ENCODE measurements at regions not wholly inside any gene's neighbourhood (a gene's known extent, or its start where the extent isn't known, plus 50 kb on each side); places are given as distances from the start of the nearest gene placed in this dataset.
"Not testable (repeated sequence)": the region's sequence is repeated elsewhere in the genome, so short reads cannot be mapped to it uniquely, and the experiment has no call there.

DNA sequence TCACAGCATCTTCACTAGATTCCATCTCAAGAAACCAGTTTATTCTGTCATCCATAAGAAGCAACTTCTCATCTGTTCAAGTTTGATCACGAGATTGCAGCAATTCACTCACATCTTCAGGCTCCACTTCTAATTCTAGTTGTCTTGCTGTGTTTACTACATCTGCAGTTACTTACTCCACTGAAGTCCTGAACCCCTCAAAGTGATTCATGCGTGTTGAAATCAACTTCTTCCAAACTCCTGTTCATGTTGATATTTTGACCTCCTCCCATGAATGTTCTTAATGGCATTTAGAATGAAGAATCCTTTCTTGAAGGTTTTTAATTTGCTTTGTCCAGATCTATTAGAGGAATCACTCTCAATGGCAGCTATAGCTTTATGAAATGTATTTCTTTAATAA lies 287.6 kb upstream of the TBL1XR1 start:
- ATAC-seq (ENCODE audit: low read depth in 2 of 2) = no peak
- Mint-ChIP-seq H3K4me1 (peaks cover 5 to 9% (median 5%) of the 10 kb centered on the region in 3 donors), H3K27ac (no peak overlapping the region), H3K4me3 (no peak overlapping the region), H3K36me3 (peaks cover 7 to 9% of the 10 kb centered on the region in 2 donors), H3K9me3 (peaks cover 0 to 6% (median 0%) of the 10 kb centered on the region in 7 donors), H3K27me3 (no peaks in the 10 kb centered on the region)
- DNase-seq = no peak

DNA sequence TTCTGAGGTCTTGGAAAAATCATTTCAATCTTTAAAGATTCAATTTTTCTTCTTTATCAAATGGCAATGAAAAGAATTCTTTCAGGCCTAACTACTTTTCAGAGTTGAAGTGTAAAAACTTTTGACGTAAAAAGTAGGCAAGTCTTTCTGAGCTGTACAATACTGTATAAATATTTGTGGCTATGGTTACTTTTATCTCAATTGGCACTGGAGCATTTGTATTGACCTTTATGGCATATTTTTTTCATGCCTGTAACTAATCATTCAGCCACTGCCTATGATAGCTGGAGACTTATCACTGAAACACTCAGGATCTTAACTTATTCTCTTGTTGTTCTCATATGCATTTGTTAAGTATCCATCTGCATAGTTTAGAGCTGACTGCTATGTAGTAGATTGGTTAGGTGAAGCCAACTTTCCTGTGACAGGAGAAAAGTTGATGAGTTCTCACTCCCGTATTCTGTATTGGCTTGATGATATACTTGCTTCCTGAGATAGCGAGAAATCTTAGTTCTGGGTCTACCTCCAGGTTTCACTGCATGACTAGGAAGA lies 290.4 kb upstream of the TBL1XR1 start:
- Mint-ChIP-seq H3K27ac (no peak overlapping the region), H3K27me3 (no peaks in the 10 kb centered on the region), H3K9me3 (peaks cover 0 to 6% (median under 1%) of the 10 kb centered on the region in 7 donors), H3K36me3 (peaks cover 7 to 9% of the 10 kb centered on the region in 2 donors), H3K4me1 (peaks cover 0 to 4% (median 3%) of the 10 kb centered on the region in 3 donors), H3K4me3 (no peak overlapping the region)
- DNase-seq (no peak), ATAC-seq (ENCODE audit: low read depth in 2 of 2) (no peak)

DNA sequence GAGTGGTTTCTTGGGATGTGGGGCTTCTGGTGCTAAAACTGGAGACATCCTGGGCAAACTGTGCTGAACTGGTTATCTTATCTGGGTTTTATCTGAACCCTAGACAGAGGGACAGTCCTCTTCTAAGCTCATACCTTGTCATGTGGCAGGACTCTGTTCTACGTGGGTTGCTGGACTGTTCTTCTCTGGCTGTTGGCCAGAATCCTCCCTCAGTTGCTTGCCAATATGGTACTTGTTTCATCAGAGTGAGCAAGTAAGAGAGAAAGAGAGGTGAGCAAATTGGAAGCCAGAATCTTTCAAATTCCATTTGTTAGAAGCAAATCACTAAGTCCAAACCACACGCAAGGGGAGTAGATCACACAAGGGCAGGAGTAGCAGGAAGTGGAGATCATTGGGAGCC lies 291.5 kb upstream of the TBL1XR1 start:
- H3K27me3 Mint-ChIP-seq = no peaks in the 10 kb centered on the region
- H3K27ac Mint-ChIP-seq = no peak overlapping the region
- no peak for DNase-seq
- H3K9me3 Mint-ChIP-seq = peaks cover 0 to 6% (median 1%) of the 10 kb centered on the region in 7 donors
- H3K4me1 Mint-ChIP-seq = peaks cover 0 to 5% (median 4%) of the 10 kb centered on the region in 3 donors
- H3K36me3 Mint-ChIP-seq = peaks cover 7 to 9% of the 10 kb centered on the region in 2 donors
- H3K4me3 Mint-ChIP-seq = no peak overlapping the region
- no peak for ATAC-seq (ENCODE audit: low read depth in 2 of 2)

DNA sequence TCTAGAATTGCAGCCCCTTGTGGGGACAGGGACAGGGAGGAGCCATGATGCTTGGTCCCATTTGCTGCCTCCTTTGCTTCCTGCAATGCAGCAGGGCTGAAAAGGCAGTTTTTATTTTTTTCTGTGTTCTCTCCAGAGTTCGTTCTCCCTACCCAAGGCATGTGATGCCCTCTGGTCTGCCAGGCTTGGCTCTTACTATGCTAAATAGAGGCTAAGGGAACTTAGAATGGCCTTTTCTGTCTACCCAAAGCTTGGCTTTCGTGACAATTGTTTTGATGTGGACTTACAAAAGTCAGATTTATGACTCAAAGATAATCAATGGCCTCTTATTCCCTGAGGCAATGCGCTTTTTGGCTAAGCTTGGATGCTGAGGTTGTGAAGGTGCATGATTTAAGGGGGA lies 293.3 kb upstream of the TBL1XR1 start:
- H3K4me3 Mint-ChIP-seq = no peak overlapping the region
- peaks cover 0 to 5% (median 4%) of the 10 kb centered on the region in 3 donors for H3K4me1 Mint-ChIP-seq
- peaks cover 3 to 7% of the 10 kb centered on the region in 2 donors for H3K36me3 Mint-ChIP-seq
- no peak for DNase-seq
- no peak overlapping the region for H3K27ac Mint-ChIP-seq
- H3K9me3 Mint-ChIP-seq = peaks cover 0 to 4% (median 1%) of the 10 kb centered on the region in 7 donors
- H3K27me3 Mint-ChIP-seq = no peaks in the 10 kb centered on the region
- no peak for ATAC-seq (ENCODE audit: low read depth in 2 of 2)

DNA sequence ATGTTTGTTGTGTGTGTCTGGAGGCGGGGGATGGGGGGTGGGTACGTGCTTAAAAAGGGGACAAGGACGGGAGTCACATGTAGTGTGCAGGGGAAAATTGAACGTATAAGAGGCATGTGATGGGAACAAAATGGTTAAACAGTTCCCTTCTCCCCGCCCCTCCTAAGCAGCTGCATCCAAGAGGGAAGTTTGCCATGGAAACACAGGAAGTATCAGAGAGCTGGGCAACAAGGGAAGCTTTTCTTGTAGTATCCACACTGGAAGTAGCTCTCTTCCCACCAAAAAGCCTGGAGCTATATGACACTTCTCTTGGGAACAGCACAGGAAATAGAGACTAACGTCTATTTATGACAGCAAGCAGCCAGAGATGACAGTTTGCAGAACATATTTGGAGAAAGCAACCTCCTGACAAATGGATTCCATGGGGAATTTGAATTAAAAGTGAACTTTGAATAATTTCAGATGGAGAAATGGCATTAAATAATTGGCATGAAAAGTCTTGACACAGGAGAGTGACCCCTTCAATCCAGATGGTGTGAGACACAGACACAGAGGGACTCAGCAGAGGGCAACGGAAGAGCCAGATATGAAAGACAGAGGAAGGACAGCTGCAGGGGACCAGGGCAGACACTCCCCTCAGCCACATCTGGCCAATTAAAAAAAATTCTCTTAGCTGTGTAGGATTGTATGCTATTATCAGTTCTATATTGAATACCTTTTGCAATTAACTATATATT lies 294.2 kb upstream of the TBL1XR1 start:
- Mint-ChIP-seq H3K9me3 (peaks cover 0 to 2% (median 0%) of the 10 kb centered on the region in 7 donors), H3K4me1 (peaks cover 0 to 8% (median 5%) of the 10 kb centered on the region in 3 donors), H3K27me3 (no peaks in the 10 kb centered on the region), H3K4me3 (no peak overlapping the region), H3K27ac (no peak overlapping the region), H3K36me3 (no peaks in the 10 kb centered on the region)
- ATAC-seq (ENCODE audit: low read depth in 2 of 2) = no peak
- DNase-seq = no peak

DNA sequence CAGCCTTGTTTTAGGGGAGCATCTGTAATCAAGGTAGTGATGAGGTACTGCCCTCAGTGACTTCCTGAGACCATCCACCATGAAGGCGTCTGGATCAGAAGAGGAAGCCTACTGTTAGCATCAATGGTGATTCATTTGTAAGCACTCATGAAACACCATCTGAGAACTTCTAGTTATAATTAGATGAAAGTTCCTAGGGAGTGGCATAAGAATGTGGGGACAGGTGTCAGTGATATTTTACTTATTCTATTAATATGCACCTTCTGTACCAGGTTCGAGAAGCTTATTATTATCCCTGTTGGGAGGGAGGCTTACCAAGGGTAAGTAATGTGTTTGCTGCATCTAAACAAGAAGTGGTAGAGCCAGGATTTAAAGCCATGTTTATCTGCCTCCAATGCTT lies 295.8 kb upstream of the TBL1XR1 start:
- H3K27me3 Mint-ChIP-seq = no peaks in the 10 kb centered on the region

DNA sequence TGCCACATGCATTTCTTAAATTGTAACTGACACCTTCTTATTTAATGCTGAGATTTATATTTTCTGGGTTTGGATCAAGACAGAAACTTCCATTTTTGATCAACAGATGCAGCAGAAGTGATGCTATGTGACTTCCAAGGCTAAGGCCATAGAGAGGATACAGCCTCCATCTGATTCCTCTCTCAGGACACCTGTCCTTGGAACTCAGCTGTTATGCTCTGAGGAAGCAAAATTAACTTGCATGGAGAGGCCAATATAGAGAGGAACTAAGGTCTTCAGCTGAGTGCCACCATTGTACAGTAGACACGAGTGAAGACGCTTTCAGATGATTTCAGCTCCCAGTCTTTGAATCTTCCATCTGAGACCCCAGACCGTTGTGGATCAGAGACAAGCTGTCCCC lies 296.9 kb upstream of the TBL1XR1 start:
- DNase-seq = no peak
- no peak for ATAC-seq (ENCODE audit: low read depth in 2 of 2)
- H3K36me3 Mint-ChIP-seq = no peaks in the 10 kb centered on the region
- H3K27me3 Mint-ChIP-seq = no peaks in the 10 kb centered on the region
- no peak overlapping the region for H3K4me3 Mint-ChIP-seq
- H3K9me3 Mint-ChIP-seq = peaks cover 0 to 2% (median 0%) of the 10 kb centered on the region in 7 donors
- no peak overlapping the region for H3K27ac Mint-ChIP-seq
- peaks cover 2 to 14% (median 13%) of the 10 kb centered on the region in 3 donors for H3K4me1 Mint-ChIP-seq

More for the DNA sequence above, 295.8 kb upstream of the TBL1XR1 start:
- H3K4me1 Mint-ChIP-seq = peaks cover 2 to 14% (median 13%) of the 10 kb centered on the region in 3 donors
- H3K9me3 Mint-ChIP-seq = peaks cover 0 to 2% (median 0%) of the 10 kb centered on the region in 7 donors
- no peaks in the 10 kb centered on the region for H3K36me3 Mint-ChIP-seq
- ATAC-seq (ENCODE audit: low read depth in 2 of 2) = no peak
- DNase-seq = no peak
- no peak overlapping the region for H3K27ac Mint-ChIP-seq
- no peak overlapping the region for H3K4me3 Mint-ChIP-seq

DNA sequence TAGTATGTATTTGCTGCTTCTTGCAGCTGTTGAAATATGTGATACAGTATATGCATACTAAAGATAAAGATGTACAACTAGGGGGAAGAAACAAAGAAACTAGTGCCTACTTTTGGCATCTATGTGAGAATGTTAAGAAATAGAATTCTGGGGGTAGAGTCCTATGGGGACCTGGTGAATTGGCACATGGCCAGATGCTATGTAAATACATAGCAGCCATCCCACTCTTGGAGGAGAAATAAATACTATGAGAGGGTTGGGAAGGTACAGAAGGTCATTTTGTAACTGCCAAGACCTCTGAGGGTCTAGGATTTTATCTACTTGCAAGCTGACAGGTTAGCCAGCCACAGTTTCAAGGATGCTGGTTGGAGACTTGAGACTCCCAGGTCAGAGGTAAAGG lies 298.3 kb upstream of the TBL1XR1 start:
- Mint-ChIP-seq H3K4me3 (no peak overlapping the region), H3K9me3 (peaks cover 0 to 3% (median 0%) of the 10 kb centered on the region in 7 donors), H3K27me3 (no peaks in the 10 kb centered on the region), H3K27ac (no peak overlapping the region), H3K36me3 (peaks cover 0 to 6% of the 10 kb centered on the region in 2 donors), H3K4me1 (peaks cover 2 to 14% (median 13%) of the 10 kb centered on the region in 3 donors)
- ATAC-seq (ENCODE audit: low read depth in 2 of 2) = no peak
- no peak for DNase-seq

DNA sequence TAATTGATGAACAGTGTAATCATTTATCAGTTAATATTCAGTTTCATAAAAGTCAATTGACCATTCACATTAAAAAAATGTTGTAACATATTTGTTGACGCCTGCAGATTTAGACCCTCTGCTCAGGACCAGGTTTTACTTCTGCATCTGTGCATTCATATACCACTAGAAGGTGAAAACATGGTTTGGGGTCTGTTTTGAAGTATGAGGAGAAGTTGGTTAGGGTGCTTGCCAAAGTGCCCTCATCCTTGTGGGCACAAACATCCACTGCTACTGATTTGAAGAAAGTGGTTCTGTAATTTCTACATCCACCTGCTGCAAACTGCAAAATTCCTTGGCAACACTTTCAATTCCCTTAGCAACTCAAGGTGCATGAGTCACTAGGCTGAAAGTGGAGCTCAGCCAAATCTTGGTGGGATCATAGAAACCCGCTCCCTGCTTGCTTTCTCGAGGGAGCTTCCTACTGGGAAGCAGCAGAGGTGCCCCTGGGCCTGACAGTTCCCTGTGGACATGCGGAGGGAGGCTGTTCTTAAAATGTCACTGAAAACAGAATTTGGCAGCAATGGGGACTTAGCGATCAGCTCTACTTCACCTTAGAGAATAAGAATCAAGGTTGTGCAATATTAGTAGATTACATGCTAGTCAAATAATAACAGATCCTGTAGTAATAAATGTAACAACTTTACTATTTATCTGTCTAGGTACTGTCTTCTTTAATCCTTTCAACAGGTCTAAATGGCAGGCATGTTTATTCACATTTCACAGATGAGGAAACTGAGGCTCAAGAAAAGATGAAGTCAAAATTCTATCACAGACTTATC lies 301.0 kb upstream of the TBL1XR1 start:
- DNase-seq (no peak), ATAC-seq (ENCODE audit: low read depth in 2 of 2) (no peak)
- H3K27me3 Mint-ChIP-seq = no peaks in the 10 kb centered on the region
- peaks cover 0 to 6% of the 10 kb centered on the region in 2 donors for H3K36me3 Mint-ChIP-seq
- H3K4me1 Mint-ChIP-seq = peaks cover 2 to 9% (median 8%) of the 10 kb centered on the region in 3 donors
- H3K27ac Mint-ChIP-seq = no peak overlapping the region
- H3K4me3 Mint-ChIP-seq = no peak overlapping the region
- peaks cover 0 to 3% (median 0%) of the 10 kb centered on the region in 7 donors for H3K9me3 Mint-ChIP-seq

DNA sequence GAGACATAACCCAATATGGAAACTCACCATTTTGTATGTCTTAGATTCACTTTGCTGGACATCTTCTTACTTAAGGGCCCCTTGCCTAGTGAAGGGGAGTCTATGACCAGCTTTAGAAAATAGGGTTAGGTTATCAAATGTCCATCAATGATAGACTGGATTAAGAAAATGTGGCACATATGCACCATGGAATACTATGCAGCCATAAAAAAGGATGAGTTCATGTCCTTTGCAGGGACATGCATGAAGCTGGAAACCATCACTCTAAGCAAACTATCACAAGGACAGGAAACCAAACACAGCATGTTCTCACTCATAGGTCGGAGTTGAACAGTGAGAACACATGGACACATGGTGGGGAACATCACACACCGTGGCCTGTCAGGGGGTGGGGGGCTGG lies 301.8 kb upstream of the TBL1XR1 start:
- H3K27ac Mint-ChIP-seq; DNase-seq; H3K4me1 Mint-ChIP-seq; H3K9me3 Mint-ChIP-seq; ATAC-seq (ENCODE audit: low read depth in 2 of 2); H3K36me3 Mint-ChIP-seq; H3K27me3 Mint-ChIP-seq; H3K4me3 Mint-ChIP-seq: not testable (repeated sequence)

DNA sequence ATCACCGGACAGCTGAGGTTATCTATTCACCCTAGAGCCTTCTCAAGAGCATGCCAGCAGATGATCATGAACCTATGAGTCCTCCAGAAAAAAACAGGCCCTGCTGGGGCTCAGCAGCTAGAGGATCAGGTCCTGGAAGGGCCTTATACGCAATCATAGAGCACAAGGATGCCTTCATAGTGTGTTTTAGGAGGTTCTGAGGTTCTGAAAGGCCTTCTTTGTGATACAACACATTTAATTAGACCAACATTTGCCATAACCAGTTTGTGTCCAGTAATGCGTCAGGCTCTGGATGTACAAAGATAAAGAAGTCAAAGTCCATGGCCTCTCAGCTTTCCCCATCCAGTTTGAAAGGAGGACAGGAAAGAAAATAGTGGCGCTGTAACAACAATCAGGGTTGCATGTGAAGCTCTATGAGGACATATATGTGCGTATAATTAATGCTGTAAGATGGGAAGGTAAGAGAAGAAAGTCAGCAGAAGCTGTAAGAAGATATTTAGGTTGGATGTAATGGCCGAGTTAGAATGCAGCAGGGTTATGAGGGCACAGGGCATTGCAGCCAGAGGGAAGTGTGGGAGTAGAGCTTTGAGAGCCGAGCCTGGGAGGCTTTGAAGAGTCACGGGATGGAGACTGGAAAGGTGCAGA lies 302.6 kb upstream of the TBL1XR1 start:
- no peak for DNase-seq
- peaks cover 0 to 6% of the 10 kb centered on the region in 2 donors for H3K36me3 Mint-ChIP-seq
- no peak overlapping the region for H3K27ac Mint-ChIP-seq
- H3K4me3 Mint-ChIP-seq = no peak overlapping the region
- no peak for ATAC-seq (ENCODE audit: low read depth in 2 of 2)
- H3K9me3 Mint-ChIP-seq = peaks cover 0 to 3% (median 0%) of the 10 kb centered on the region in 7 donors
- no peaks in the 10 kb centered on the region for H3K27me3 Mint-ChIP-seq
- H3K4me1 Mint-ChIP-seq = peaks cover 2 to 9% (median 8%) of the 10 kb centered on the region in 3 donors

DNA sequence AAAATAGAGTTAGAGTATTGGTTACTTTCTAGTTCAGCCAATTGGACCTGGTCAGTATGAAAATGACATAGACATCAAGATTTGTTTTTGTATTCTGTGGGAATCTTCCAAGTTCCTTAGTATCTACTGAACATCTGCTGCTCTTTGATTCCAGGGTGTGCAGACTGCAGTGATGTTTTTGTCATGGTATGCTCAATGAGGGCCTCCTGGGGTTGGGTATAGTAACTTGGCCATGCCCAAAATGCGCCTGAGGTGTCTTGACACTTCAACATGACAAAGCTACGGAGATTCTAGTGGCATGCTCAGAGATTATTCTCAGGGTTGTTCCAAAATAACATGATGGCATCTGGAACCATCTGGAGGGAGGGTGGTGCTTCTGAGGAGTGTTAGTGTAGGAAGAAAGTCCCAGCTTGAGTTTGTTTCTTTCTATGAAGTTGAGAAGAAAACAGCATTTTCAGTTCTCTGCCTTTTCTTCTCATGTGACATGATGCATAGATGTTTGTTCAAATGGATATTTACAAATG lies 313.5 kb upstream of the TBL1XR1 start:
- Mint-ChIP-seq H3K27me3 (no peaks in the 10 kb centered on the region), H3K27ac (no peak overlapping the region), H3K4me3 (no peak overlapping the region), H3K4me1 (no peaks in the 10 kb centered on the region), H3K9me3 (peaks cover 0 to 5% (median 0%) of the 10 kb centered on the region in 7 donors), H3K36me3 (no peaks in the 10 kb centered on the region)
- DNase-seq = no peak
- ATAC-seq (ENCODE audit: low read depth in 2 of 2) = no peak

Measured in naive B cell (primary cell).